AG04450 (cell line): ENCODE measurements at regions not wholly inside any gene's neighbourhood (a gene's known extent, or its start where the extent isn't known, plus 50 kb on each side); places are given as distances from the start of the nearest gene placed in this dataset.
"Not testable (repeated sequence)": the region's sequence is repeated elsewhere in the genome, so short reads cannot be mapped to it uniquely, and the experiment has no call there.

Source experiments
- CTCF ChIA-PET: fragments of 300-600, 350-600 bp; formaldehyde crosslinking; extraction: SDS; loops from one replicate; lab custom pipeline; 2022; ENCODE audit warnings: antibody characterized with exemption, inconsistent platforms; lab: Charles Lee
- POLR2A ChIA-PET: fragments of 350-600 bp; formaldehyde crosslinking; extraction: SDS; loops from one replicate; lab custom pipeline; 2021; ENCODE audit warnings: antibody characterized with exemption, inconsistent platforms; lab: Yijun Ruan, JAX
- DNase-seq: peaks from one replicate; pipeline ENCODE4 v3.0.0-alpha.2; 2011; ENCODE audit warnings: low read depth, low spot score
- H3K27ac ChIP-seq: one replicate; pipeline ENCODE4 v1.5.1; 2012; ENCODE audit warnings: low read depth, low read length, control low read depth
- H3K27me3 ChIP-seq: one replicate; pipeline ENCODE4 v1.6.0; 2012; ENCODE audit warnings: low read length; ENCODE audit not compliant: control insufficient read depth, insufficient read depth
- H3K4me3 ChIP-seq: 2 replicates; pipeline ENCODE4 v1.5.1; 2011; ENCODE audit warnings: mild to moderate bottlenecking, low read depth, low read length, control low read depth
- H3K9me3 ChIP-seq: 2 replicates; pipeline ENCODE4 v1.5.1; 2012; ENCODE audit warnings: low read length; ENCODE audit not compliant: control insufficient read depth, insufficient read depth
- CTCF ChIP-seq: IDR thresholded peaks from 2 replicates; pipeline ENCODE4 v1.5.1; 2011; ENCODE audit warnings: low read depth, low read length, control low read depth, inconsistent platforms

DNA sequence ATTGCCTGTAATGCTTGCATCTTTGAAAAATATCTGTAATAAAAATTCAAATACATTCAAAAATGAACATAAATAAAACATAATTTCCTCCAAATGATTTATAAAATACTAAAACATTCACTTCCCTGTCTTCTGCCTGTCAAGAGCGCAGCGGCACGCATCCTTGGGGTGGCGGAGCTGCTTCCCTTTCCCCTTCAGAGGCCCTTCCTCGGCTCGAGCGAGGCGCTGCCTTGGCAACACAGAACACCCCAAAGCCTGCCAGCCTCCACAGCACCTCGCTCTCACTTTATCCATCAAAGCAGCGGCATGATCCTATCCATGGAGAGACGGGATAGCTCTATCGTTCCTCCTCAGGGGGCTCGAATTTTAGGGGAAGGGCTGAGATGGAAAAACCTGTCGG, 146.2 kb downstream of the GXYLT1 start:
- no peak for TF ChIP-seq CTCF
- ChIA-PET CTCF (interaction anchor here (1.8 kb wide), 1 partner anchor 26 kb away, joined by 6 read pairs; no protein-coding TSS in a partner anchor), POLR2A (no interaction called here)
- H3K27ac ChIP-seq: no peak overlapping the region
- H3K4me3 ChIP-seq: no peak overlapping the region
- H3K9me3 ChIP-seq: no peaks in the 10 kb centered on the region
- DNase-seq: no peak
- peaks cover 4% of the 10 kb centered on the region for H3K27me3 ChIP-seq

DNA sequence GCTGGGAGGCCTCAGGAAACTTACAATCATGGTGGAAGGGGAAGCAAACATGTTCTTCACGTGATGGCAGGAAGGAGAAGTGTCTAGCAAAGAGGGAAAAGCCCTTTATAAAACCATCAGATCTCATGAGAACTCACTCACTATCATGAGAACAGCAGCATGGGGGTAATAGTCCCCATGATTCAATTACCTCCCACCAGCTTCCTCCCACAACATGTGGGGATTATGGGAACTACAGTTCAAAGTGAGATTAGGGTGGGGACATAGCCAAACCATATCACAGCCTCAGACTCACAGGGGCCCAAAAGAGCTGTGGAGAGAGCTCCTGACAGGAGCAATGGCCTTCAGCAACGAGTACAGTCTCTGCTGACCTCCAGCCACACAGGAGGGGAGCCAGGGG, 151.4 kb downstream of the GXYLT1 start:
- DNase-seq: no peak
- Histone ChIP-seq H3K4me3 (no peak overlapping the region), H3K27me3 (peaks cover 4% of the 10 kb centered on the region), H3K9me3 (no peaks in the 10 kb centered on the region), H3K27ac (no peak overlapping the region)
- TF ChIP-seq CTCF: no peak
- ChIA-PET POLR2A (no interaction called here), CTCF (interaction anchor here (1.0 kb wide), 1 partner anchor 31 kb away, joined by 4 read pairs; no protein-coding TSS in a partner anchor)

DNA sequence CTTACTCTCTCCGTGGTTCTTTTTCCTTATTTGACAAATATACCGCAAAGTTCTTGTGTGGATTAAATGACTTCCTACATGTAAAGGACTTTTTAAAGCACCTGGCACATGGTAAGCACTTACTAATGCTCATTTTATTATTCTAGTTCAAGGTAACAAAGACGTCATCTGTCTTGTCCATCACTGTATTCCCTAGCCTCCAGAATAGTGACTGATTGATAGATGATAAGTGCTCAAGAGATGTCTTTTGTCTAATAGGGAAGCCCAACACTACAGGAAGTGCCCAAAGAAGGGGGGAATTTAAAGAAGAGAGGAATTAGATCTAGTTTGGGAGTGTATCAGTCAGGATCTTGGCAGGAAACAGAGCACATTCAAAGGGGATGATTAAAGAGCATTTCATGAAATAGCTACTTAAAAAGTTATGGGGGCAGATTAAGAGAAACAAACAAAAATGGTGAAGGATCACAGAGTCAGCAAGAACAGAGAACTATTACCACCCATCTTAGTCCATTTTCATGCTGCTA, 151.9 kb downstream of the GXYLT1 start:
- no peak for DNase-seq
- POLR2A ChIA-PET: no interaction called here
- H3K27me3 ChIP-seq: peaks cover 4% of the 10 kb centered on the region
- no peak overlapping the region for H3K4me3 ChIP-seq
- no peak for TF ChIP-seq CTCF
- CTCF ChIA-PET: interaction anchor here (0.6 to 1.2 kb wide), 3 partner anchors 31 to 49 kb away, joined by 3 to 4 read pairs (median 3); no protein-coding TSS in a partner anchor
- no peak overlapping the region for H3K27ac ChIP-seq
- H3K9me3 ChIP-seq: no peaks in the 10 kb centered on the region

- no peak for DNase-seq
- TF ChIP-seq CTCF: no peak
- ChIA-PET CTCF (interaction anchor here (0.6 to 1.2 kb wide), 2 partner anchors 33 to 50 kb away, joined by 3 read pairs; no protein-coding TSS in a partner anchor), POLR2A (no interaction called here)
- Histone ChIP-seq H3K4me3 (no peak overlapping the region), H3K27ac (no peak overlapping the region), H3K27me3 (peaks cover 4% of the 10 kb centered on the region), H3K9me3 (no peaks in the 10 kb centered on the region)
These were observed 152.7 kb downstream of the GXYLT1 start for GRCh38 chr12:41992022-41992421.

- ChIA-PET CTCF (no interaction called here), POLR2A (no interaction called here)
- Histone ChIP-seq H3K27ac (no peak overlapping the region), H3K27me3 (no peaks in the 10 kb centered on the region), H3K9me3 (no peaks in the 10 kb centered on the region), H3K4me3 (no peak overlapping the region)
- no peak for DNase-seq
- no peak for TF ChIP-seq CTCF
These were observed 156.0 kb downstream of the GXYLT1 start for GRCh38 chr12:41988715-41989114.

GRCh38 chr12:41986513-41986912, 158.2 kb downstream of the GXYLT1 start:
- H3K27me3 ChIP-seq, POLR2A ChIA-PET, DNase-seq, H3K9me3 ChIP-seq, H3K4me3 ChIP-seq, H3K27ac ChIP-seq, CTCF ChIA-PET: not testable (repeated sequence)
